Right lobe of liver (tissue), 4 donors: ENCODE measurements at regions not wholly inside any gene's neighbourhood (a gene's known extent, or its start where the extent isn't known, plus 50 kb on each side); places are given as distances from the start of the nearest gene placed in this dataset.

Experiments used
- CTCF ChIP-seq, 4 donors: fragments of 200-600 bp in 3 of 4; fragments of 450-650 bp in 1 of 4; IDR thresholded peaks; one replicate each; pipeline versions ENCODE4 v1.5.1 to v1.8.0; 2016 to 2022; ENCODE audit warnings: antibody characterized with exemption in 4 of 4, mild to moderate bottlenecking in 2 of 4
- POLR2A ChIP-seq: fragments of 450-650 bp; IDR thresholded peaks from one replicate; pipeline ENCODE4 v1.6.1; 2017; ENCODE audit warnings: antibody characterized with exemption, mild to moderate bottlenecking
- donor health status: DM: no; HTN: no; CAD: no.
- donor health status: DM: no; HTN: no; CAD: no.
- donor health status: DM: no; HTN: yes; CAD: no.

- no peak for TF ChIP-seq CTCF (IDR thresholded peaks at IDR 0.05)
- TF ChIP-seq POLR2A, result no peak
These were observed 1633.5 kb downstream of the SLITRK1 start for GRCh38 chr13:82248762-82249161.
